ENCODE measurements at regions not wholly inside any gene's neighbourhood (a gene's known extent, or its start where the extent isn't known, plus 50 kb on each side); places are given as distances from the start of the nearest gene placed in this dataset.

DNA sequence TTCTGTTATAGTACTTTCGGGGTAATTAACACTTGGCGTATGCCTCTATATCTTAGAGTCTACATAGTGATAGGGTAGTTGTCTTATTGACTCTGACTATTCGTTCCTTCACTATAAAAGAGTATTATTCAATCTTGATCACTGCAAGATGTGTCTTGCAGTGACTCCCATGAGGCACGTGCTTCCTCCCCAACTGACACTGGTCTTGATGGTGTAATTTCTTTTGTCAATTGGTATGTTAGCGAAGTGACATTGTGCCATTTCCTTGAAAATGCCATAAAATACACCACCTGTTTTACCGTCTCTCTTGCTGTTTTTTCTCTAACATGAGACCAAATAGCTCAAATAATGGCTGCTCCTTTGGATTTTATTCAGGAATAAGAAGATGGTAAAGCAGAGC, 1314.1 kb upstream of the CDH6 start:
- DNase-seq (ENCODE audit: low spot score in 2 of 2) = no peak
- no peak overlapping the region for H3K4me3 ChIP-seq
- TF ChIP-seq POLR2A (IDR thresholded peaks at IDR 0.05) (no peak), POLR2AphosphoS5 (IDR thresholded peaks at IDR 0.05) (no peak)
- TF ChIP-seq, protein P1, sequence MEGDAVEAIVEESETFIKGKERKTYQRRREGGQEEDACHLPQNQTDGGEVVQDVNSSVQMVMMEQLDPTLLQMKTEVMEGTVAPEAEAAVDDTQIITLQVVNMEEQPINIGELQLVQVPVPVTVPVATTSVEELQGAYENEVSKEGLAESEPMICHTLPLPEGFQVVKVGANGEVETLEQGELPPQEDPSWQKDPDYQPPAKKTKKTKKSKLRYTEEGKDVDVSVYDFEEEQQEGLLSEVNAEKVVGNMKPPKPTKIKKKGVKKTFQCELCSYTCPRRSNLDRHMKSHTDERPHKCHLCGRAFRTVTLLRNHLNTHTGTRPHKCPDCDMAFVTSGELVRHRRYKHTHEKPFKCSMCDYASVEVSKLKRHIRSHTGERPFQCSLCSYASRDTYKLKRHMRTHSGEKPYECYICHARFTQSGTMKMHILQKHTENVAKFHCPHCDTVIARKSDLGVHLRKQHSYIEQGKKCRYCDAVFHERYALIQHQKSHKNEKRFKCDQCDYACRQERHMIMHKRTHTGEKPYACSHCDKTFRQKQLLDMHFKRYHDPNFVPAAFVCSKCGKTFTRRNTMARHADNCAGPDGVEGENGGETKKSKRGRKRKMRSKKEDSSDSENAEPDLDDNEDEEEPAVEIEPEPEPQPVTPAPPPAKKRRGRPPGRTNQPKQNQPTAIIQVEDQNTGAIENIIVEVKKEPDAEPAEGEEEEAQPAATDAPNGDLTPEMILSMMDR (IDR thresholded peaks at IDR 0.05) = no peak
- no peaks in the 10 kb centered on the region for H3K36me3 ChIP-seq
- H3K27ac ChIP-seq = no peak overlapping the region
- intact Hi-C loops (cut with DNase I; ENCODE audit: low total_unique reads) = no loop called here
- no peaks in the 10 kb centered on the region for H3K27me3 ChIP-seq
- no peaks in the 10 kb centered on the region for H3K4me1 ChIP-seq
- no peaks in the 10 kb centered on the region for H3K9me3 ChIP-seq

DNA sequence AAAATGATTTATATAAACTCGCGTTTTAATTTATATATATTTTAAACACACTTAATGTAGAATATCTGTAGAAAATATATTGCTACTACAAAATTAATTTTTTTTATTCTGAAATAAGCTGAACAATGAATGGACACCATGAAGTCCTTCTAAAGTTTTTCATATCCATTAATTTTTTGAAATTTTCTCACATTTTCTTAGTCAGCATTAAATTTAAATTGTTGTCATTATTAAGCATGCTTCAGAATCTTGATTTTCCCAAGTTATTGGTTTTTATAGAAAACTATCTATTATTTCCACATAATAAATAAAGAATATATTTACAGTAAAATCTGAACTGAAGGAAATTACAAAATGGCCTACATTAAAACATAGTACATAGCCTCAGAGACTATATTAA, 1314.9 kb upstream of the CDH6 start:
- intact Hi-C loops (cut with DNase I; ENCODE audit: low total_unique reads) = no loop called here
- Histone ChIP-seq H3K4me3 (no peak overlapping the region), H3K4me1 (no peaks in the 10 kb centered on the region), H3K36me3 (no peaks in the 10 kb centered on the region), H3K9me3 (no peaks in the 10 kb centered on the region), H3K27ac (no peak overlapping the region), H3K27me3 (no peaks in the 10 kb centered on the region)
- no peak for DNase-seq (ENCODE audit: low spot score in 2 of 2)
- TF ChIP-seq, protein P1 (IDR thresholded peaks at IDR 0.05) = no peak
- TF ChIP-seq POLR2A (IDR thresholded peaks at IDR 0.05) (no peak), POLR2AphosphoS5 (IDR thresholded peaks at IDR 0.05) (no peak)

DNA sequence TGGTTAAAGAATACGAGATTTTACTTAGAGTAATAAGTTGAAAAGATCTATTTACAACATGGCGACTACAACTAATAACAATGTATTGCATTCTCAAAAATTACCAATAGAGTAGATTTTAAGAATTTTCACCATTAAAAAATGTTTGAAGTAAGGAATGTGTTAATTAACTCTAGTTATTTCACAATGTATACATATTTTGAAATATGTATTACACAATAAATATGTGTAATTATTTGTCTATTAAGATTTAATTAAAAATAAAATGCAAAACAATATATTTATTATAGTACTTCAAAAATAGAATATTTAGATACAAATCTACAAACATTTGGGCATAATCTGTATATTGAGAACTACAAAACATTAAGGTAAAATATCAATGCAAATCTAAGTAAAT, 1326.3 kb upstream of the CDH6 start:
- DNase-seq (ENCODE audit: low spot score in 2 of 2) = no peak
- H3K27ac ChIP-seq = no peak overlapping the region
- intact Hi-C loops (cut with DNase I; ENCODE audit: low total_unique reads) = no loop called here

DNA sequence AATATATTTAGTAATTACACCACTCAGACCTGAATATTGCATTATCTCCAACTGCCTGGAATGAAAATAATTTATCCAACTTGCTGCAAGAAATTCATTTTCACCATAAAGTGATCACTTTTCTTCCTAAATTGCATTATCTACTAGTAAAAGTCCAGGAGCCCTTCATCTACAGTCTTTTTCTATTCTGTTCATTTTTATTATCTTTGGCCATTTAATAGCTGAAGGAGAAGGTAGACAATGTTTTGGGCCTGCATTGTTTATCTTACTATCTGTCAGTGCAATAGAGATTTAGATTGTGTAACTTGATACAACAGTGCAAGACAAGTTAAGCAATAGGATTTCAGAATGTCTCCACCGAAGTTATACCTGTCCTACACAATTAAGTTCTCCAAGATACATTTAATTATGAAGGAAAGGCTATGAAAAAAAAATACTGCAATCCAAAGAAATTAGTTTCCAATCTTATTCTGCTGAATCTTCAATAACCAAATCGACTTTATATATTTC, 1339.7 kb upstream of the CDH6 start:
- intact Hi-C loops (cut with DNase I; ENCODE audit: low total_unique reads) = no loop called here

More for the DNA sequence above, 1326.3 kb upstream of the CDH6 start:
- no peak overlapping the region for H3K4me3 ChIP-seq
- H3K36me3 ChIP-seq = no peaks in the 10 kb centered on the region
- H3K4me1 ChIP-seq = no peaks in the 10 kb centered on the region
- no peaks in the 10 kb centered on the region for H3K27me3 ChIP-seq
- no peaks in the 10 kb centered on the region for H3K9me3 ChIP-seq
- TF ChIP-seq, protein P1 (IDR thresholded peaks at IDR 0.05) = no peak
- TF ChIP-seq POLR2AphosphoS5 (IDR thresholded peaks at IDR 0.05) = no peak
- TF ChIP-seq POLR2A (IDR thresholded peaks at IDR 0.05) = no peak

DNA sequence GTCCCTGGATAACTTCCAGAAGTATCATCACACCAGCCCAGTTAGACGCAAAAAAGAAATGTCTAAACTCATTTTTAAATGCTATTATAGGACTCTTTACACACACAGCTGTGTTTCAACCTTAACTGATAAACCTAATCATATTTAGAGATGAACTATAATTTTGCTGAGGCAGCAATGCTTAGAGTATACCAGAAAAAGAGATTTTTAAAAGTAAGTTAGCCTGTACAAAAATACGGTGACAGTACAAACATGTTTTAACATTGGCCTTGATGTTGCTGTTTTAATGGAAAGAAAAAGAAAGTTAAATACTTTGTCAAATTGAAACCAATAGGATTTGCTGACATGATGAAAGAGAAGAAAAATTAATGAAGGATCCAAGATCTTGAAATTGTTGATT, 1341.2 kb upstream of the CDH6 start:
- no peaks in the 10 kb centered on the region for H3K4me1 ChIP-seq
- H3K9me3 ChIP-seq = peaks cover 0 to 9% of the 10 kb centered on the region in 2 donors
- H3K27ac ChIP-seq = no peak overlapping the region
- intact Hi-C loops (cut with DNase I; ENCODE audit: low total_unique reads) = no loop called here
- no peak overlapping the region for H3K4me3 ChIP-seq
- H3K36me3 ChIP-seq = no peaks in the 10 kb centered on the region
- H3K27me3 ChIP-seq = no peaks in the 10 kb centered on the region
- no peak for DNase-seq (ENCODE audit: low spot score in 2 of 2)
- TF ChIP-seq POLR2AphosphoS5 (IDR thresholded peaks at IDR 0.05) (no peak), POLR2A (IDR thresholded peaks at IDR 0.05) (no peak)
- TF ChIP-seq, protein P1 (IDR thresholded peaks at IDR 0.05) = no peak

More for the DNA sequence above, 1339.7 kb upstream of the CDH6 start:
- no peaks in the 10 kb centered on the region for H3K36me3 ChIP-seq
- no peak for DNase-seq (ENCODE audit: low spot score in 2 of 2)
- H3K27me3 ChIP-seq = no peaks in the 10 kb centered on the region
- H3K27ac ChIP-seq = no peak overlapping the region
- peaks cover 0 to 9% of the 10 kb centered on the region in 2 donors for H3K9me3 ChIP-seq
- no peak for TF ChIP-seq POLR2AphosphoS5 (IDR thresholded peaks at IDR 0.05)
- TF ChIP-seq, protein P1 (IDR thresholded peaks at IDR 0.05) = no peak
- TF ChIP-seq POLR2A (IDR thresholded peaks at IDR 0.05) = no peak
- no peaks in the 10 kb centered on the region for H3K4me1 ChIP-seq
- no peak overlapping the region for H3K4me3 ChIP-seq
